PC-9 (cell line): ENCODE measurements at regions not wholly inside any gene's neighbourhood (a gene's known extent, or its start where the extent isn't known, plus 50 kb on each side); places are given as distances from the start of the nearest gene placed in this dataset.
"Not testable (repeated sequence)": the region's sequence is repeated elsewhere in the genome, so short reads cannot be mapped to it uniquely, and the experiment has no call there.

Source experiments
- BruUV-seq: library from RNA; stranded (reverse); fragments of 400-500 nt; replicated peaks from 2 replicates; lab custom pipeline; 2021; lab: Mats Ljungman, UMichigan
- CTCF ChIA-PET: fragments of 300-600 bp; sonication (Branson Sonifier 250); formaldehyde crosslinking; loops from one replicate; lab custom pipeline; 2022; ENCODE audit warnings: antibody characterized with exemption; lab: Charles Lee
- POLR2A ChIA-PET: fragments of 300-600 bp; sonication (Branson Sonifier 250); formaldehyde crosslinking; loops from one replicate; lab custom pipeline; 2022; ENCODE audit warnings: antibody characterized with exemption; ENCODE audit not compliant: unreplicated experiment; lab: Charles Lee
- DNase-seq, 2 experiments: peaks; one replicate each; pipeline versions ENCODE4 v3.0.0 to v3.0.0-alpha.2; 2015 to 2022; ENCODE audit warnings: mixed read lengths in 1 of 2
- H2AFZ ChIP-seq: fragments of 200-600 bp; sonication (generic); 2 replicates; pipeline ENCODE4 v1.8.1; 2017; ENCODE audit warnings: antibody characterized with exemption
- H3F3A ChIP-seq: fragments of 200-600 bp; sonication (generic); 2 replicates; pipeline ENCODE4 v1.8.1; 2017; ENCODE audit warnings: antibody characterized with exemption, mild to moderate bottlenecking, low read depth; ENCODE audit not compliant: insufficient read depth
- H3K27ac ChIP-seq: fragments of 200-600 bp; sonication (generic); 2 replicates; pipeline ENCODE4 v1.6.1; 2016; ENCODE audit warnings: mixed run types
- H3K27me3 ChIP-seq: fragments of 200-600 bp; sonication (generic); 2 replicates; pipeline ENCODE4 v1.6.1; 2016; ENCODE audit warnings: low read depth, mixed run types; ENCODE audit not compliant: insufficient read depth
- H3K36me3 ChIP-seq: fragments of 200-600 bp; sonication (generic); 2 replicates; pipeline ENCODE4 v1.6.1; 2016; ENCODE audit warnings: low read depth, mixed run types
- H3K4me1 ChIP-seq: fragments of 200-600 bp; sonication (generic); replicated peaks from 2 replicates; pipeline ENCODE4 v1.6.1; 2016; ENCODE audit warnings: mixed run types; ENCODE audit not compliant: insufficient read depth
- H3K4me2 ChIP-seq: fragments of 200-600 bp; sonication (generic); 2 replicates; pipeline ENCODE4 v1.6.1; 2017; ENCODE audit warnings: mixed run types
- H3K4me3 ChIP-seq: fragments of 200-600 bp; sonication (generic); 2 replicates; pipeline ENCODE4 v1.6.1; 2016; ENCODE audit warnings: mixed run types
- H3K79me2 ChIP-seq: fragments of 200-600 bp; sonication (generic); 2 replicates; pipeline ENCODE4 v1.6.1; 2017; ENCODE audit warnings: low read depth, mixed run types
- H3K9me2 ChIP-seq: fragments of 200-600 bp; sonication (generic); 2 replicates; pipeline ENCODE4 v1.8.1; 2017; ENCODE audit warnings: mild to moderate bottlenecking; ENCODE audit not compliant: insufficient read depth
- H3K9me3 ChIP-seq: fragments of 200-600 bp; sonication (generic); 2 replicates; pipeline ENCODE4 v1.8.1; 2016; ENCODE audit warnings: low read depth; ENCODE audit not compliant: insufficient read depth
- H4K20me1 ChIP-seq: fragments of 200-600 bp; sonication (generic); 2 replicates; pipeline ENCODE4 v1.8.1; 2017; ENCODE audit not compliant: insufficient read depth
- EZH2 ChIP-seq: fragments of 200-600 bp; sonication (generic); IDR thresholded peaks from 2 replicates; pipeline ENCODE4 v1.8.0; 2017; ENCODE audit warnings: antibody characterized with exemption, low read depth
- intact Hi-C: fragments of 100-400 bp; cut with micrococcal nuclease; formaldehyde crosslinking; loops from one replicate; pipeline ENCODE4 v1.10.0; 2022; ENCODE audit not compliant: unreplicated experiment
- TF ChIP-seq, protein P1 (sequence below): fragments of 200-600 bp; sonication (generic); conservative IDR thresholded peaks from 2 replicates; pipeline ENCODE4 v1.6.1; 2017; ENCODE audit warnings: mixed run types, antibody characterized with exemption, mild to moderate bottlenecking, moderate library complexity

DNA sequence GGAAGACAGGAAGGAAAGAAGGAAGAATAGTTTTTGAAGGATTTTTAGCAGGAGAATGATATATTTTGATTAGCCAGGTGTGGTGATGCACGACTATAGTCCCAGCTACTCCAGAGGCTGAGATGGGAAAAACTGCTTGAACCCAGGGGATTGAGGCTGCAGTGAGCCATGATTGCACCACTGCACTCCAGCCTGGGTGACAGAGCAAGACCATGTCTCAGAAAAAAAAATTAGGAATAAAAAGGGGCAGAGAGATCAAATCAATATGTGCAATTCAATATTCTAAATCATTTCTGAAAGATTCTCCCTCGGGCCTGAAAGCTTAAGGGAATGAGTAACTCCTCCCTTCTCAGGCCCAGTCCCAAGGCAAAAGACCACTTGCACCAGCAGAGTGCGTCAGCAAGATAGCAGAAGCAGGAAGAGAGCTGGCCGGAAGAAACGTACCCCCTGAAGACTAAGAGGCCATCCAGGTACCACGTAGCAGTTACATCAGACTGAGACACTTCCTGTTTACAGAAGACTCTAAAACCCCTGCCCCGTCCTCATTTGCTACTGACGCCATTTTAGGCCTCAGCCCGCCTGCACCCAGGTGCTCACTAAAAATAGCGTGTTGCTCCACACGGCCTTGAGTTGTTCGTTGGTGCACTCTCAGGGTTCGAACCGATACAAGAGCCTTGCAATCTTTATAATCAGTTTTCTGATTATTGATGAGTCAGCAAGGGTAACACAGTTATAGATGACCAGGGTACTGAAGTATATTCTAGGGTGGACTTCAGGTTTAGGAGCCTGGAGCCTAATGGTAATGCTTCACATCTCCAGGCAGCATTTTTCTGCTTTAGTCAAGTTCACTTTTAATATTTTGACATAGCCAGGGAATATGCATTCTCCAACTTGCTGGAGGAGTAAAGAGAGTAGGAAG is 57.7 kb upstream of the CSRP2 start:
- Histone ChIP-seq H2AFZ (no peak overlapping the region), H3K9me3 (no peaks in the 10 kb centered on the region), H3K4me2 (no peak overlapping the region), H4K20me1 (no peaks in the 10 kb centered on the region), H3K27ac (no peak overlapping the region), H3K4me3 (no peak overlapping the region), H3K36me3 (no peaks in the 10 kb centered on the region), H3F3A (no peaks in the 10 kb centered on the region), H3K9me2 (no peaks in the 10 kb centered on the region), H3K4me1 (no peaks in the 10 kb centered on the region), H3K27me3 (no peaks in the 10 kb centered on the region), H3K79me2 (no peaks in the 10 kb centered on the region)
- ChIA-PET POLR2A (no interaction called here), CTCF (no interaction called here)
- no peak for TF ChIP-seq EZH2
- DNase-seq, result no peak
- intact Hi-C loops, result no loop called here
- BruUV-seq, result no TSS peak

DNA sequence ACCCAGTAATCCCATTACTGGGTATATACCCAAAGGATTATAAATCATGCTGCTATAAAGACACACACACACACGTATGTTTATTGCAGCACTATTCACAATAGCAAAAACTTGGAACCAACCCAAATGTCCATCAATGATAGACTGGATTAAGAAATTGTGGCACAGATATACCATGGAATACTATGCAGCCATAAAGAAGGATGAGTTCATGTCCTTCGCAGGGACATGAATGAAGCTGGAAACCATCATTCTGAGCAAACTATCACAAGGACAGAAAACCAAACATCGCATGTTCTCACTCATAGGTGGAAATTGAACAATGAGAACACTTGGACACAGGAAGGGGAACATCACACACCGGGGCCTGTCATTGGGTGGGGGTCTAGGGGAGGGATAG is 54.6 kb upstream of the CSRP2 start:
- H3K9me3 ChIP-seq, H3K9me2 ChIP-seq, H3K4me2 ChIP-seq, H3K27ac ChIP-seq, DNase-seq, H4K20me1 ChIP-seq, POLR2A ChIA-PET, H3K36me3 ChIP-seq, CTCF ChIA-PET, BruUV-seq, H3F3A ChIP-seq, intact Hi-C loops, H2AFZ ChIP-seq, H3K27me3 ChIP-seq, H3K4me1 ChIP-seq, H3K79me2 ChIP-seq, H3K4me3 ChIP-seq: not testable (repeated sequence)

DNA sequence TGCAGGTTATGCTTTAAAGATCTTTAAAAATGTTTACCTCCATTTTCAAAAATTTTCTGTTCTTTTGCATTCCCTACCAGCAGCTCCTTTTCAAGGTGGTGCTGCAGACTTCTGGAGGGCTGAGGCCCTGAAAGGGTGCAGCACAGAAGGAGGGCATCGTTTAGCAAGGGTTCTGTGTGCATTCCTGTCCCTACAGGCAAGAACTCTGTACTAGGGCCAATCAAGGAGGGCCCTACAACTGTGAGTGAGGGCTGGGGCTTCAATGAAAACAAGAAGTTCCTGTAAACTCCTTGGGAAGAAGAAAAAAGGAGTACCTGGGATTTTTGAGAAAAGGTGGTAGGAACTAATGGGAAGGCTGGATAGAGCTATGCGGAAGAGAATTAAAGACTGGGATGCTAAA is 50.7 kb upstream of the CSRP2 start:
- no peak for DNase-seq
- CTCF ChIA-PET, result no interaction called here

More for the DNA sequence above, 50.7 kb upstream of the CSRP2 start:
- Histone ChIP-seq H3K27ac (no peak overlapping the region), H3K4me1 (no peaks in the 10 kb centered on the region), H3K4me2 (no peak overlapping the region), H3K79me2 (no peaks in the 10 kb centered on the region), H3F3A (no peaks in the 10 kb centered on the region), H4K20me1 (no peaks in the 10 kb centered on the region), H3K4me3 (no peak overlapping the region), H2AFZ (no peak overlapping the region), H3K36me3 (no peaks in the 10 kb centered on the region), H3K9me2 (no peaks in the 10 kb centered on the region), H3K27me3 (no peaks in the 10 kb centered on the region), H3K9me3 (no peaks in the 10 kb centered on the region)
- TF ChIP-seq EZH2, result no peak
- TF ChIP-seq, protein P1, sequence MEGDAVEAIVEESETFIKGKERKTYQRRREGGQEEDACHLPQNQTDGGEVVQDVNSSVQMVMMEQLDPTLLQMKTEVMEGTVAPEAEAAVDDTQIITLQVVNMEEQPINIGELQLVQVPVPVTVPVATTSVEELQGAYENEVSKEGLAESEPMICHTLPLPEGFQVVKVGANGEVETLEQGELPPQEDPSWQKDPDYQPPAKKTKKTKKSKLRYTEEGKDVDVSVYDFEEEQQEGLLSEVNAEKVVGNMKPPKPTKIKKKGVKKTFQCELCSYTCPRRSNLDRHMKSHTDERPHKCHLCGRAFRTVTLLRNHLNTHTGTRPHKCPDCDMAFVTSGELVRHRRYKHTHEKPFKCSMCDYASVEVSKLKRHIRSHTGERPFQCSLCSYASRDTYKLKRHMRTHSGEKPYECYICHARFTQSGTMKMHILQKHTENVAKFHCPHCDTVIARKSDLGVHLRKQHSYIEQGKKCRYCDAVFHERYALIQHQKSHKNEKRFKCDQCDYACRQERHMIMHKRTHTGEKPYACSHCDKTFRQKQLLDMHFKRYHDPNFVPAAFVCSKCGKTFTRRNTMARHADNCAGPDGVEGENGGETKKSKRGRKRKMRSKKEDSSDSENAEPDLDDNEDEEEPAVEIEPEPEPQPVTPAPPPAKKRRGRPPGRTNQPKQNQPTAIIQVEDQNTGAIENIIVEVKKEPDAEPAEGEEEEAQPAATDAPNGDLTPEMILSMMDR, result no peak
- POLR2A ChIA-PET, result no interaction called here
- intact Hi-C loops, result no loop called here
- no TSS peak for BruUV-seq
